HEK293 (cell line): ENCODE measurements at regions not wholly inside any gene's neighbourhood (a gene's known extent, or its start where the extent isn't known, plus 50 kb on each side); places are given as distances from the start of the nearest gene placed in this dataset.

Experiments
- CTCF ChIA-PET: fragments of 350-600 bp; formaldehyde crosslinking; extraction: SDS; loops from one replicate; lab custom pipeline; 2021; ENCODE audit warnings: antibody characterized with exemption; lab: Yijun Ruan, JAX
- POLR2A ChIA-PET: fragments of 300-600 bp; formaldehyde crosslinking; extraction: SDS; loops from one replicate; lab custom pipeline; 2020; ENCODE audit warnings: antibody characterized with exemption, inconsistent platforms; lab: Yijun Ruan, JAX
- H3K27ac ChIP-seq: fragments of 200-500 bp; sonication (Bioruptor generic); 2 replicates; pipeline ENCODE4 v1.5.1; 2014; ENCODE audit warnings: low read depth, low read length, control low read depth, inconsistent platforms; ENCODE audit errors: extremely low read depth
- H3K36me3 ChIP-seq, 2 experiments: fragments of 200-500 bp in 1 of 2; sonication (Bioruptor generic) in 1 of 2; 1 replicate in 1 of 2; 2 replicates in 1 of 2; pipeline ENCODE4 v1.5.1; 2014 to 2017; ENCODE audit warnings: inconsistent platforms in 2 of 2, low read length in 2 of 2; ENCODE audit not compliant: control insufficient read depth in 2 of 2, insufficient read depth in 1 of 2
- H3K4me1 ChIP-seq: fragments of 200-500 bp; sonication (Bioruptor generic); 2 replicates; pipeline ENCODE4 v1.5.1; 2014; ENCODE audit warnings: mild to moderate bottlenecking, low read length, inconsistent platforms; ENCODE audit not compliant: control insufficient read depth, insufficient read depth
- H3K4me3 ChIP-seq: 2 replicates; pipeline ENCODE4 v1.5.1; 2011; ENCODE audit warnings: low read depth, mild to moderate bottlenecking, control low read depth, low read length, moderate library complexity
- H3K9me3 ChIP-seq: fragments of 200-500 bp; sonication (Bioruptor generic); 2 replicates; pipeline ENCODE4 v1.5.1; 2014; ENCODE audit warnings: low read depth, low read length, inconsistent platforms; ENCODE audit not compliant: control insufficient read depth, insufficient read depth
- GLI4 ChIP-seq: fragments of 450-650 bp; formaldehyde crosslinking; IDR thresholded peaks from 2 replicates; pipeline ENCODE4 v1.5.1; 2016; ENCODE audit warnings: missing biosample characterization, missing genetic modification characterization
- GLIS1 ChIP-seq: fragments of 450-650 bp; formaldehyde crosslinking; IDR thresholded peaks from 2 replicates; pipeline ENCODE4 v1.5.1; 2016; ENCODE audit warnings: missing biosample characterization, missing genetic modification characterization
- KLF8 ChIP-seq: fragments of 450-650 bp; formaldehyde crosslinking; IDR thresholded peaks from 2 replicates; pipeline ENCODE4 v1.5.1; 2016; ENCODE audit warnings: missing biosample characterization, missing genetic modification characterization
- MEIS1 ChIP-seq: sonication (generic); formaldehyde crosslinking; IDR thresholded peaks from 2 replicates; pipeline ENCODE4 v1.8.1; 2022; ENCODE audit warnings: missing genetic modification reagents, mild to moderate bottlenecking, borderline replicate concordance
- PRDM10 ChIP-seq: fragments of 450-650 bp; formaldehyde crosslinking; IDR thresholded peaks from 2 replicates; pipeline ENCODE4 v1.5.1; 2016; ENCODE audit warnings: missing biosample characterization, missing genetic modification characterization
- PRDM4 ChIP-seq: fragments of 450-650 bp; formaldehyde crosslinking; IDR thresholded peaks from 2 replicates; pipeline ENCODE4 v1.5.1; 2017; ENCODE audit warnings: missing biosample characterization, missing genetic modification characterization
- YY2 ChIP-seq: fragments of 450-650 bp; formaldehyde crosslinking; IDR thresholded peaks from 2 replicates; pipeline ENCODE4 v1.5.1; 2016; ENCODE audit warnings: missing biosample characterization, missing genetic modification characterization
- ZBTB10 ChIP-seq: fragments of 450-650 bp; formaldehyde crosslinking; IDR thresholded peaks from 2 replicates; pipeline ENCODE4 v1.5.1; 2016; ENCODE audit warnings: missing biosample characterization, missing genetic modification characterization
- ZBTB20 ChIP-seq: fragments of 450-650 bp; formaldehyde crosslinking; IDR thresholded peaks from 2 replicates; pipeline ENCODE4 v1.5.1; 2016; ENCODE audit warnings: missing biosample characterization, missing genetic modification characterization
- ZBTB21 ChIP-seq: fragments of 450-650 bp; formaldehyde crosslinking; IDR thresholded peaks from 2 replicates; pipeline ENCODE4 v1.5.1; 2017; ENCODE audit warnings: missing biosample characterization, missing genetic modification characterization
- ZFP3 ChIP-seq: fragments of 450-650 bp; formaldehyde crosslinking; IDR thresholded peaks from 2 replicates; pipeline ENCODE4 v1.5.1; 2016; ENCODE audit warnings: low read depth, missing biosample characterization, missing genetic modification characterization
- ZNF223 ChIP-seq: fragments of 450-650 bp; formaldehyde crosslinking; IDR thresholded peaks from 2 replicates; pipeline ENCODE4 v1.5.1; 2016; ENCODE audit warnings: missing biosample characterization, missing genetic modification characterization
- ZNF558 ChIP-seq: fragments of 450-650 bp; formaldehyde crosslinking; IDR thresholded peaks from 2 replicates; pipeline ENCODE4 v1.5.1; 2016; ENCODE audit warnings: missing biosample characterization, missing genetic modification characterization
- ZNF561 ChIP-seq: fragments of 450-650 bp; IDR thresholded peaks from 2 replicates; pipeline ENCODE4 v1.5.1; 2018; ENCODE audit warnings: missing biosample characterization, missing genetic modification characterization, borderline replicate concordance
- ZNF600 ChIP-seq: fragments of 450-650 bp; formaldehyde crosslinking; IDR thresholded peaks from 2 replicates; pipeline ENCODE4 v1.5.1; 2016; ENCODE audit warnings: missing biosample characterization, missing genetic modification characterization
- ZNF629 ChIP-seq: fragments of 450-650 bp; formaldehyde crosslinking; IDR thresholded peaks from 2 replicates; pipeline ENCODE4 v1.5.1; 2017; ENCODE audit warnings: missing biosample characterization, missing genetic modification characterization
- ZSCAN30 ChIP-seq: fragments of 450-650 bp; IDR thresholded peaks from 2 replicates; pipeline ENCODE4 v1.5.1; 2018; ENCODE audit warnings: missing biosample characterization, mild to moderate bottlenecking, missing genetic modification characterization, moderate library complexity
- TF ChIP-seq, protein P1 (sequence below): fragments of 450-650 bp; formaldehyde crosslinking; IDR thresholded peaks from 2 replicates; pipeline ENCODE4 v1.5.1; 2016; ENCODE audit warnings: missing biosample characterization, missing genetic modification characterization, low read depth
- TF ChIP-seq, protein P2 (sequence below): fragments of 450-650 bp; formaldehyde crosslinking; conservative IDR thresholded peaks from 2 replicates; pipeline ENCODE4 v1.5.1; 2016; ENCODE audit warnings: low read depth, missing biosample characterization, missing genetic modification characterization

- TF ChIP-seq KLF8 (tag by site-specific recombination) = no peak
- no peak for TF ChIP-seq ZBTB21 (tag by site-specific recombination)
- TF ChIP-seq ZBTB10 = no peak
- TF ChIP-seq PRDM10 (tag by site-specific recombination) = no peak
- TF ChIP-seq, protein P1, sequence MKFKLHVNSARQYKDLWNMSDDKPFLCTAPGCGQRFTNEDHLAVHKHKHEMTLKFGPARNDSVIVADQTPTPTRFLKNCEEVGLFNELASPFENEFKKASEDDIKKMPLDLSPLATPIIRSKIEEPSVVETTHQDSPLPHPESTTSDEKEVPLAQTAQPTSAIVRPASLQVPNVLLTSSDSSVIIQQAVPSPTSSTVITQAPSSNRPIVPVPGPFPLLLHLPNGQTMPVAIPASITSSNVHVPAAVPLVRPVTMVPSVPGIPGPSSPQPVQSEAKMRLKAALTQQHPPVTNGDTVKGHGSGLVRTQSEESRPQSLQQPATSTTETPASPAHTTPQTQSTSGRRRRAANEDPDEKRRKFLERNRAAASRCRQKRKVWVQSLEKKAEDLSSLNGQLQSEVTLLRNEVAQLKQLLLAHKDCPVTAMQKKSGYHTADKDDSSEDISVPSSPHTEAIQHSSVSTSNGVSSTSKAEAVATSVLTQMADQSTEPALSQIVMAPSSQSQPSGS (tag by site-specific recombination) = no peak
- no peak for TF ChIP-seq ZNF600 (tag by site-specific recombination)
- no peak for TF ChIP-seq ZFP3 (tag by site-specific recombination)
- no peak for TF ChIP-seq YY2 (tag by site-specific recombination)
- no peak for TF ChIP-seq GLIS1 (tag by site-specific recombination)
- no peak for TF ChIP-seq ZBTB20
- no peak for TF ChIP-seq ZNF561 (tag by site-specific recombination)
- no peak for TF ChIP-seq ZNF629 (tag by site-specific recombination)
- no peak for TF ChIP-seq ZNF223 (tag by site-specific recombination)
- no peak for TF ChIP-seq GLI4 (tag by site-specific recombination)
- no peak for TF ChIP-seq ZSCAN30 (tag by site-specific recombination)
- TF ChIP-seq, protein P2, sequence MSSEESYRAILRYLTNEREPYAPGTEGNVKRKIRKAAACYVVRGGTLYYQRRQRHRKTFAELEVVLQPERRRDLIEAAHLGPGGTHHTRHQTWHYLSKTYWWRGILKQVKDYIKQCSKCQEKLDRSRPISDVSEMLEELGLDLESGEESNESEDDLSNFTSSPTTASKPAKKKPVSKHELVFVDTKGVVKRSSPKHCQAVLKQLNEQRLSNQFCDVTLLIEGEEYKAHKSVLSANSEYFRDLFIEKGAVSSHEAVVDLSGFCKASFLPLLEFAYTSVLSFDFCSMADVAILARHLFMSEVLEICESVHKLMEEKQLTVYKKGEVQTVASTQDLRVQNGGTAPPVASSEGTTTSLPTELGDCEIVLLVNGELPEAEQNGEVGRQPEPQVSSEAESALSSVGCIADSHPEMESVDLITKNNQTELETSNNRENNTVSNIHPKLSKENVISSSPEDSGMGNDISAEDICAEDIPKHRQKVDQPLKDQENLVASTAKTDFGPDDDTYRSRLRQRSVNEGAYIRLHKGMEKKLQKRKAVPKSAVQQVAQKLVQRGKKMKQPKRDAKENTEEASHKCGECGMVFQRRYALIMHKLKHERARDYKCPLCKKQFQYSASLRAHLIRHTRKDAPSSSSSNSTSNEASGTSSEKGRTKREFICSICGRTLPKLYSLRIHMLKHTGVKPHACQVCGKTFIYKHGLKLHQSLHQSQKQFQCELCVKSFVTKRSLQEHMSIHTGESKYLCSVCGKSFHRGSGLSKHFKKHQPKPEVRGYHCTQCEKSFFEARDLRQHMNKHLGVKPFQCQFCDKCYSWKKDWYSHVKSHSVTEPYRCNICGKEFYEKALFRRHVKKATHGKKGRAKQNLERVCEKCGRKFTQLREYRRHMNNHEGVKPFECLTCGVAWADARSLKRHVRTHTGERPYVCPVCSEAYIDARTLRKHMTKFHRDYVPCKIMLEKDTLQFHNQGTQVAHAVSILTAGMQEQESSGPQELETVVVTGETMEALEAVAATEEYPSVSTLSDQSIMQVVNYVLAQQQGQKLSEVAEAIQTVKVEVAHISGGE (tag by site-specific recombination) = no peak
- TF ChIP-seq ZNF558 = no peak
- no peak for TF ChIP-seq PRDM4 (tag by site-specific recombination)
- no peak for TF ChIP-seq MEIS1 (CRISPR knock-in tag)
- Histone ChIP-seq H3K4me1 (no peaks in the 10 kb centered on the region), H3K9me3 (no peaks in the 10 kb centered on the region), H3K27ac (no peak overlapping the region), H3K36me3 (no peaks in the 10 kb centered on the region), H3K4me3 (no peak overlapping the region)
- CTCF ChIA-PET = no interaction called here
- POLR2A ChIA-PET = no interaction called here
These were observed 70.7 kb upstream of the FZD7 start for GRCh38 chr2:201962774-201963562.
